ENCODE measurements at regions not wholly inside any gene's neighbourhood (a gene's known extent, or its start where the extent isn't known, plus 50 kb on each side); places are given as distances from the start of the nearest gene placed in this dataset.

GRCh38 chr17:13171790-13172189 is 154.0 kb upstream of the ELAC2 start:
- TF ChIP-seq CTCF (IDR thresholded peaks at IDR 0.05) (no peak), EP300 (IDR thresholded peaks at IDR 0.05) (no peak), POLR2A (IDR thresholded peaks at IDR 0.05) (no peak)

Data from tibial nerve (tissue), 4 donors.